Liver (tissue), 8 donors: ENCODE measurements at regions not wholly inside any gene's neighbourhood (a gene's known extent, or its start where the extent isn't known, plus 50 kb on each side); places are given as distances from the start of the nearest gene placed in this dataset.

ENCODE experiments used
- DNase-seq: peaks from one replicate; pipeline ENCODE4 v3.0.0-alpha.2; 2017; ENCODE audit warnings: low spot score
- H3K27ac ChIP-seq, 2 donors: one replicate each; pipeline ENCODE4 v1.7.0; 2013; ENCODE audit warnings: inconsistent platforms in 2 of 2, low read length in 2 of 2, control low read depth in 1 of 2, low read depth in 1 of 2, mild to moderate bottlenecking in 1 of 2
- H3K27me3 ChIP-seq, 4 donors: one replicate each; pipeline versions ENCODE4 v1.6.1 to v1.7.0; 2013; ENCODE audit warnings: low read length in 3 of 4, inconsistent platforms in 1 of 4, mild to moderate bottlenecking in 1 of 4, moderate library complexity in 1 of 4; ENCODE audit not compliant: control insufficient read depth in 4 of 4, insufficient read depth in 4 of 4
- H3K36me3 ChIP-seq, 4 donors: one replicate each; pipeline versions ENCODE4 v1.6.1 to v1.7.0; 2013; ENCODE audit warnings: low read length in 3 of 4, mild to moderate bottlenecking in 3 of 4, low read depth in 1 of 4, moderate library complexity in 1 of 4; ENCODE audit not compliant: control insufficient read depth in 4 of 4, insufficient read depth in 3 of 4
- H3K4me1 ChIP-seq, 4 donors: one replicate each; pipeline versions ENCODE4 v1.6.1 to v1.7.0; 2013; ENCODE audit warnings: low read length in 3 of 4, mild to moderate bottlenecking in 3 of 4, moderate library complexity in 1 of 4; ENCODE audit not compliant: control insufficient read depth in 4 of 4, insufficient read depth in 4 of 4
- H3K4me3 ChIP-seq, 3 donors: one replicate each; pipeline versions ENCODE4 v1.6.1 to v1.7.0; 2013; ENCODE audit warnings: low read length in 3 of 3, control low read depth in 1 of 3, low read depth in 1 of 3, mild to moderate bottlenecking in 1 of 3
- H3K9ac ChIP-seq, 2 donors: one replicate each; pipeline ENCODE4 v1.7.0; 2013; ENCODE audit warnings: low read length in 2 of 2, mild to moderate bottlenecking in 2 of 2, moderate library complexity in 2 of 2, control low read depth in 1 of 2, low read depth in 1 of 2
- H3K9me3 ChIP-seq, 4 donors: one replicate each; pipeline versions ENCODE4 v1.6.1 to v1.7.0; 2013; ENCODE audit warnings: low read length in 3 of 4; ENCODE audit not compliant: control insufficient read depth in 4 of 4
- CTCF ChIP-seq: fragments of 150-350 bp; IDR thresholded peaks from 2 replicates; pipeline ENCODE4 v1.5.1; 2017; ENCODE audit warnings: improper control_type of control experiment, low read depth, low read length; ENCODE audit not compliant: missing input control
- EGR1 ChIP-seq, 2 donors: IDR thresholded peaks; 2 replicates each; pipeline ENCODE4 v1.6.1; 2016 to 2018; ENCODE audit warnings: antibody characterized with exemption in 2 of 2, low read depth in 2 of 2
- FOXA2 ChIP-seq: IDR thresholded peaks from 2 replicates; pipeline ENCODE4 v1.6.1; 2016; ENCODE audit warnings: antibody characterized with exemption
- GABPA ChIP-seq, 2 donors: IDR thresholded peaks in 1 of 2; conservative IDR thresholded peaks in 1 of 2; 2 replicates each; pipeline ENCODE4 v1.6.1; 2016; ENCODE audit warnings: antibody characterized with exemption in 2 of 2, mild to moderate bottlenecking in 1 of 2, moderate library complexity in 1 of 2
- HNF4A ChIP-seq, 2 donors: conservative IDR thresholded peaks; 2 replicates each; pipeline ENCODE4 v1.6.1; 2016; ENCODE audit warnings: antibody characterized with exemption in 2 of 2, mild to moderate bottlenecking in 2 of 2
- HNF4G ChIP-seq: IDR thresholded peaks from 2 replicates; pipeline ENCODE4 v1.6.1; 2016; ENCODE audit warnings: antibody characterized with exemption
- JUND ChIP-seq, 2 donors: IDR thresholded peaks; 2 replicates each; pipeline ENCODE4 v1.6.1; 2016; ENCODE audit warnings: antibody characterized with exemption in 2 of 2
- NR2F2 ChIP-seq: IDR thresholded peaks from 2 replicates; pipeline ENCODE4 v1.6.1; 2016; ENCODE audit warnings: antibody characterized with exemption
- RAD21 ChIP-seq, 2 donors: IDR thresholded peaks; 2 replicates each; pipeline ENCODE4 v1.6.1; 2016; ENCODE audit warnings: antibody characterized with exemption in 2 of 2, mild to moderate bottlenecking in 2 of 2
- REST ChIP-seq: IDR thresholded peaks from 2 replicates; pipeline ENCODE4 v1.6.1; 2016; ENCODE audit warnings: antibody characterized with exemption, mild to moderate bottlenecking
- RXRA ChIP-seq, 2 donors: IDR thresholded peaks; 2 replicates each; pipeline ENCODE4 v1.6.1; 2017 to 2018; ENCODE audit warnings: antibody characterized with exemption in 2 of 2, mild to moderate bottlenecking in 1 of 2
- SP1 ChIP-seq: IDR thresholded peaks from 2 replicates; pipeline ENCODE4 v1.6.1; 2018; ENCODE audit warnings: antibody characterized with exemption, mild to moderate bottlenecking
- TAF1 ChIP-seq: conservative IDR thresholded peaks from 2 replicates; pipeline ENCODE4 v1.6.1; 2016; ENCODE audit warnings: antibody characterized with exemption, mild to moderate bottlenecking
- YY1 ChIP-seq: IDR thresholded peaks from 2 replicates; pipeline ENCODE4 v1.6.1; 2016; ENCODE audit warnings: antibody characterized with exemption, mild to moderate bottlenecking
- ZBTB33 ChIP-seq: IDR thresholded peaks from 2 replicates; pipeline ENCODE4 v1.6.1; 2016; ENCODE audit warnings: antibody characterized with exemption
- WGBS: extraction: QIAGEN DNeasy Blood & Tissue Kit; methylation state at CpG from one replicate; pipeline ENCODE4 v1.1.7; 2013; 5-methylcytosine and 5-hydroxymethylcytosine counted together
- donor health status: healthy.
- donor health status: healthy.
- donor health status: healthy.
- donor health status: healthy.
- donor health status: healthy.

GRCh38 chr3:118607915-118608820, 426.5 kb downstream of the IGSF11 start:
- Histone ChIP-seq H3K27me3 (no peaks in the 10 kb centered on the region), H3K9ac (no peak overlapping the region), H3K9me3 (peaks cover 0 to 4% (median 2%) of the 10 kb centered on the region in 4 donors), H3K4me3 (no peak overlapping the region), H3K36me3 (no peaks in the 10 kb centered on the region), H3K4me1 (no peaks in the 10 kb centered on the region), H3K27ac (no peak overlapping the region)
- 87% methylated on average over 5 of the region's 5 CpGs for WGBS
- TF ChIP-seq JUND (IDR thresholded peaks at IDR 0.05) (no peak), SP1 (no peak), CTCF (no peak), NR2F2 (no peak), TAF1 (no peak), HNF4A (conservative IDR thresholded peaks at IDR 0.05) (no peak), GABPA (IDR thresholded peaks at IDR 0.05 in 1 of 2, conservative IDR thresholded peaks at IDR 0.05 in 1 of 2) (no peak), RAD21 (IDR thresholded peaks at IDR 0.05) (no peak), ZBTB33 (no peak), FOXA2 (no peak), HNF4G (no peak), YY1 (no peak), EGR1 (IDR thresholded peaks at IDR 0.05; ENCODE audit: low read depth in 2 of 2) (no peak), RXRA (IDR thresholded peaks at IDR 0.05) (no peak), REST (no peak)
- no peak for DNase-seq
